ENCODE measurements at regions not wholly inside any gene's neighbourhood (a gene's known extent, or its start where the extent isn't known, plus 50 kb on each side); places are given as distances from the start of the nearest gene placed in this dataset.

- no peak overlapping the region for H3K27ac ChIP-seq (ENCODE audit: low read depth in 1 of 2, low read length in 2 of 2)
- no peaks in the 10 kb centered on the region for H3K79me2 ChIP-seq (ENCODE audit: insufficient read depth, low read length)
- TF ChIP-seq CTCF (IDR thresholded peaks at IDR 0.05), result no peak
- no peaks in the 10 kb centered on the region for H3K27me3 ChIP-seq (ENCODE audit: control insufficient read depth in 2 of 2, insufficient read depth in 2 of 2, low read length in 2 of 2)
- peaks cover 0 to 3% (median 0%) of the 10 kb centered on the region in 7 donors for H3K9me3 Mint-ChIP-seq
- H3K9ac ChIP-seq (ENCODE audit: insufficient read depth, low read length, poor library complexity, severe bottlenecking), result no peak overlapping the region
- no peaks in the 10 kb centered on the region for H3K9me3 ChIP-seq (replicated peaks in 1 of 2; ENCODE audit: control insufficient read depth in 1 of 2, insufficient read depth in 1 of 2, low read length in 2 of 2)
- no peak overlapping the region for H3K4me3 Mint-ChIP-seq
- H3K4me1 ChIP-seq (ENCODE audit: control insufficient read depth in 1 of 2, insufficient read depth in 2 of 2, low read length in 2 of 2), result peaks cover 19% of the 10 kb centered on the region in 2 donors
- 71% methylated on average over 1 of the region's 5 CpGs for WGBS (ENCODE audit: insufficient coverage)
- intact Hi-C loops (cut with micrococcal nuclease), result no loop called here
- peak in 1 of 3 donors; percentile 18 for DNase-seq
- H3K4me2 ChIP-seq (replicated peaks; ENCODE audit: extremely low read depth, low read length, poor library complexity, severe bottlenecking), result peak overlapping the region; percentile 29
- H3K4me1 Mint-ChIP-seq, result peaks cover 14% of the 10 kb centered on the region
- H3K36me3 Mint-ChIP-seq, result no peaks in the 10 kb centered on the region
- H3K27me3 Mint-ChIP-seq (ENCODE audit: low read depth in 3 of 3), result peaks cover 0 to 2% (median 2%) of the 10 kb centered on the region in 3 donors
- H3K27ac Mint-ChIP-seq, result peak overlapping the region in 1 of 7 donors; percentile 42
- H3K4me3 ChIP-seq (replicated peaks in 1 of 3; ENCODE audit: low read depth in 2 of 3, low read length in 3 of 3), result no peak overlapping the region
- no peaks in the 10 kb centered on the region for H4K20me1 ChIP-seq (ENCODE audit: insufficient read depth, low read length)
- H2AFZ ChIP-seq (ENCODE audit: insufficient read depth, low read depth, low read length, poor library complexity, severe bottlenecking), result peak overlapping the region; percentile 3
- H3K36me3 ChIP-seq (replicated peaks in 1 of 2; ENCODE audit: control insufficient read depth in 1 of 2, insufficient read depth in 2 of 2, low read length in 2 of 2), result no peaks in the 10 kb centered on the region
These were observed 92.8 kb upstream of the ELL2 start for GRCh38 chr5:96054311-96055030.

DNA sequence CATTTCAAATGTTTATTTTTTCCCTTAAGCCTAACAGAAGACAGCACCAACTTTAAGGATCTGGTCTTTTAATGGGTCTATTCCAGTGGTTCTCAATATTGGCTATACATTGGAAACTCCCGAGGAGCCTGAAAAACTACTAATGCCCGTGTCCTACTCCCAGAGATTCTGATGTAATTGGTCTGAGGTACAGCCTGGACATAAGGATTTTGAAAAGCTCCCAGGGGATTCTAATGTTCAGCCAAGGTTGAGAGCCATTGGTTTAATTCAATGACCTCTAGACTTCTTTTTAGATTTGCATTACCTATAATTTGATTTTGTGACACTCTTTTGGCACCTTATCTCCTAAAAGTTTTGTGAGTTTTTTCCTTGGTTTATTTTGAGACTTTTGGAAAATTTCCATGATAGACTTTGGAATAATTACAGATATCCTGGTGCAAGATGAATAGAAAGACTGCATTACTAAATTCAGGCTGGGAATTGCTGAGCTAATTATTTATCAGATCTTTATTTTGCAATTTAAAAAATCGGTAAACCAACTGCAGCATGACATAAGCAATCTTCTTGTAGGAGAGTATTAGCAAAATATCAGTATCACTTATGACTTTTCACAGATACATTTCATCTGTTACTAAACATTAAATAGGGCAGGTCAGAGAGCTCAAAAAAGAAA is 91.5 kb upstream of the ELL2 start:
- Histone ChIP-seq H3K9me3 (replicated peaks in 1 of 2; ENCODE audit: control insufficient read depth in 1 of 2, insufficient read depth in 1 of 2, low read length in 2 of 2) (no peaks in the 10 kb centered on the region), H2AFZ (ENCODE audit: insufficient read depth, low read depth, low read length, poor library complexity, severe bottlenecking) (no peak overlapping the region), H3K27me3 (ENCODE audit: control insufficient read depth in 2 of 2, insufficient read depth in 2 of 2, low read length in 2 of 2) (no peaks in the 10 kb centered on the region), H3K79me2 (ENCODE audit: insufficient read depth, low read length) (no peaks in the 10 kb centered on the region), H3K4me1 (ENCODE audit: control insufficient read depth in 1 of 2, insufficient read depth in 2 of 2, low read length in 2 of 2) (peaks cover 21 to 22% of the 10 kb centered on the region in 2 donors), H3K9ac (ENCODE audit: insufficient read depth, low read length, poor library complexity, severe bottlenecking) (no peak overlapping the region), H4K20me1 (ENCODE audit: insufficient read depth, low read length) (no peaks in the 10 kb centered on the region), H3K4me3 (replicated peaks in 1 of 3; ENCODE audit: low read depth in 2 of 3, low read length in 3 of 3) (no peak overlapping the region), H3K27ac (ENCODE audit: low read depth in 1 of 2, low read length in 2 of 2) (no peak overlapping the region), H3K4me2 (replicated peaks; ENCODE audit: extremely low read depth, low read length, poor library complexity, severe bottlenecking) (no peak overlapping the region), H3K36me3 (replicated peaks in 1 of 2; ENCODE audit: control insufficient read depth in 1 of 2, insufficient read depth in 2 of 2, low read length in 2 of 2) (no peaks in the 10 kb centered on the region)
- no peaks in the 10 kb centered on the region for H3K36me3 Mint-ChIP-seq
- H3K9me3 Mint-ChIP-seq, result peaks cover 0 to 3% (median 0%) of the 10 kb centered on the region in 7 donors
- no peak for DNase-seq
- H3K27ac Mint-ChIP-seq, result no peak overlapping the region
- H3K4me1 Mint-ChIP-seq, result peaks cover 14% of the 10 kb centered on the region
- TF ChIP-seq CTCF (IDR thresholded peaks at IDR 0.05), result no peak
- H3K27me3 Mint-ChIP-seq (ENCODE audit: low read depth in 3 of 3), result peaks cover 0 to 2% (median 2%) of the 10 kb centered on the region in 3 donors
- H3K4me3 Mint-ChIP-seq, result no peak overlapping the region
- intact Hi-C loops (cut with micrococcal nuclease), result no loop called here
- WGBS (ENCODE audit: insufficient coverage), result 94% methylated on average over 2 of the region's 3 CpGs
